Suprapubic skin (tissue), 3 donors: ENCODE measurements at regions not wholly inside any gene's neighbourhood (a gene's known extent, or its start where the extent isn't known, plus 50 kb on each side); places are given as distances from the start of the nearest gene placed in this dataset.

Experiments
- EP300 ChIP-seq: sonication (generic); formaldehyde crosslinking; IDR thresholded peaks from one replicate; pipeline ENCODE4 v1.6.1; 2017; ENCODE audit warnings: antibody characterized with exemption
- POLR2A ChIP-seq, 2 donors: fragments of 450-650 bp; IDR thresholded peaks; one replicate each; pipeline ENCODE4 v1.6.1; 2017; ENCODE audit warnings: antibody characterized with exemption in 2 of 2, mild to moderate bottlenecking in 2 of 2, moderate library complexity in 2 of 2
- TF ChIP-seq, protein P1 (sequence below), 2 donors: fragments of 200-600 bp in 1 of 2; fragments of 450-650 bp in 1 of 2; sonication (generic) in 1 of 2; IDR thresholded peaks; one replicate each; pipeline ENCODE4 v1.5.1; 2016 to 2019; ENCODE audit warnings: antibody characterized with exemption in 2 of 2, mild to moderate bottlenecking in 1 of 2, moderate library complexity in 1 of 2

DNA sequence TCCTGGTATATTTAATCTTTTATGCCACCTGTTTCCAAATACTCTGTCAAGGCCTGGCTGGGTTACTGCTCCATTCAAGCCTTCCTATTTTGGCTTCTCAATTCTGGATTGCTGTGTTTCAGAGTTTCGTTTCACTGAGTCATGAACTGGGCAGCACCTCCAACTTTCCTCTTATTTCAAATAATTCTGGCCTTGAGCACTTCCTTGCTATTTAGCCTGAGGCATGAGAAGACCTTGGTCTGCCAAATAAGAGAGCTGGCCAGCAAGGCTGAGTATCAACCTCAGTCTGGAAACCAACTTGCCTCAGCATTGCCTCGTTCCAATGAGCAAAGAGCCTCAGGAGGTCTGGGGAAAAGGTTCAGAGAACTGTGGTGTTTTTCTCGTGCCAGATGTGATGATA, 66.6 kb downstream of the TNFAIP3 start:
- TF ChIP-seq, protein P1, sequence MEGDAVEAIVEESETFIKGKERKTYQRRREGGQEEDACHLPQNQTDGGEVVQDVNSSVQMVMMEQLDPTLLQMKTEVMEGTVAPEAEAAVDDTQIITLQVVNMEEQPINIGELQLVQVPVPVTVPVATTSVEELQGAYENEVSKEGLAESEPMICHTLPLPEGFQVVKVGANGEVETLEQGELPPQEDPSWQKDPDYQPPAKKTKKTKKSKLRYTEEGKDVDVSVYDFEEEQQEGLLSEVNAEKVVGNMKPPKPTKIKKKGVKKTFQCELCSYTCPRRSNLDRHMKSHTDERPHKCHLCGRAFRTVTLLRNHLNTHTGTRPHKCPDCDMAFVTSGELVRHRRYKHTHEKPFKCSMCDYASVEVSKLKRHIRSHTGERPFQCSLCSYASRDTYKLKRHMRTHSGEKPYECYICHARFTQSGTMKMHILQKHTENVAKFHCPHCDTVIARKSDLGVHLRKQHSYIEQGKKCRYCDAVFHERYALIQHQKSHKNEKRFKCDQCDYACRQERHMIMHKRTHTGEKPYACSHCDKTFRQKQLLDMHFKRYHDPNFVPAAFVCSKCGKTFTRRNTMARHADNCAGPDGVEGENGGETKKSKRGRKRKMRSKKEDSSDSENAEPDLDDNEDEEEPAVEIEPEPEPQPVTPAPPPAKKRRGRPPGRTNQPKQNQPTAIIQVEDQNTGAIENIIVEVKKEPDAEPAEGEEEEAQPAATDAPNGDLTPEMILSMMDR (IDR thresholded peaks at IDR 0.05) = no peak
- no peak for TF ChIP-seq POLR2A (IDR thresholded peaks at IDR 0.05)
- no peak for TF ChIP-seq EP300
